Kidney (tissue), 13 donors: ENCODE measurements at regions not wholly inside any gene's neighbourhood (a gene's known extent, or its start where the extent isn't known, plus 50 kb on each side); places are given as distances from the start of the nearest gene placed in this dataset.

ENCODE experiments used
- DNase-seq, 5 donors: peaks; one replicate each; pipeline ENCODE4 v3.0.0-alpha.2; 2013 to 2020
- FAIRE-seq: peaks from 2 replicates; lab custom pipeline; 2012; peaks lifted over from hg19 to GRCh38; lab: Jason Lieb, UNC
- H3K27ac ChIP-seq, 2 donors: one replicate each; pipeline ENCODE4 v1.7.0; 2013; ENCODE audit warnings: low read depth in 2 of 2, low read length in 2 of 2, inconsistent platforms in 1 of 2
- H3K27me3 ChIP-seq: one replicate; pipeline ENCODE4 v1.7.1; 2013; ENCODE audit warnings: low read length, inconsistent platforms; ENCODE audit not compliant: control insufficient read depth, insufficient read depth
- H3K36me3 ChIP-seq, 3 donors: one replicate each; pipeline versions ENCODE4 v1.7.0 to v1.7.1; 2013; ENCODE audit warnings: low read length in 3 of 3, control low read depth in 1 of 3, inconsistent platforms in 1 of 3; ENCODE audit not compliant: insufficient read depth in 3 of 3, control insufficient read depth in 2 of 3
- H3K4me1 ChIP-seq, 3 donors: one replicate each; pipeline versions ENCODE4 v1.7.0 to v1.7.1; 2013; ENCODE audit warnings: low read length in 3 of 3, inconsistent platforms in 1 of 3, low read depth in 1 of 3; ENCODE audit not compliant: control insufficient read depth in 2 of 3, insufficient read depth in 2 of 3
- H3K4me3 ChIP-seq, 3 donors: one replicate each; pipeline versions ENCODE4 v1.7.0 to v1.8.1; 2013; ENCODE audit warnings: low read length in 3 of 3, control low read depth in 1 of 3, inconsistent platforms in 1 of 3
- H3K9ac ChIP-seq, 3 donors: one replicate each; pipeline versions ENCODE4 v1.7.0 to v1.7.1; 2013; ENCODE audit warnings: low read length in 3 of 3, control low read depth in 1 of 3, inconsistent platforms in 1 of 3
- H3K9me3 ChIP-seq, 3 donors: one replicate each; pipeline versions ENCODE4 v1.7.0 to v1.7.1; 2013; ENCODE audit warnings: low read length in 3 of 3, control low read depth in 1 of 3, inconsistent platforms in 1 of 3; ENCODE audit not compliant: control insufficient read depth in 2 of 3, insufficient read depth in 1 of 3
- CTCF ChIP-seq: IDR thresholded peaks from 3 replicates; pipeline ENCODE4 v1.5.1; 2012; ENCODE audit warnings: mild to moderate bottlenecking, moderate library complexity, borderline replicate concordance; ENCODE audit not compliant: insufficient read depth; ENCODE audit errors: extremely low read depth
- intact Hi-C: fragments of 100-400 bp; cut with DNase I; formaldehyde crosslinking; loops from one replicate; pipeline ENCODE4 v1.11.1; 2022
- donor health status: control.
- donor health status: control.
- donor health status: control.
- donor health status: control.
- donor health status: control.
- donor health status: DM: yes; HTN: yes; CAD: no.
- donor health status: Normal renal cell carcinoma (clear cell type).

DNA sequence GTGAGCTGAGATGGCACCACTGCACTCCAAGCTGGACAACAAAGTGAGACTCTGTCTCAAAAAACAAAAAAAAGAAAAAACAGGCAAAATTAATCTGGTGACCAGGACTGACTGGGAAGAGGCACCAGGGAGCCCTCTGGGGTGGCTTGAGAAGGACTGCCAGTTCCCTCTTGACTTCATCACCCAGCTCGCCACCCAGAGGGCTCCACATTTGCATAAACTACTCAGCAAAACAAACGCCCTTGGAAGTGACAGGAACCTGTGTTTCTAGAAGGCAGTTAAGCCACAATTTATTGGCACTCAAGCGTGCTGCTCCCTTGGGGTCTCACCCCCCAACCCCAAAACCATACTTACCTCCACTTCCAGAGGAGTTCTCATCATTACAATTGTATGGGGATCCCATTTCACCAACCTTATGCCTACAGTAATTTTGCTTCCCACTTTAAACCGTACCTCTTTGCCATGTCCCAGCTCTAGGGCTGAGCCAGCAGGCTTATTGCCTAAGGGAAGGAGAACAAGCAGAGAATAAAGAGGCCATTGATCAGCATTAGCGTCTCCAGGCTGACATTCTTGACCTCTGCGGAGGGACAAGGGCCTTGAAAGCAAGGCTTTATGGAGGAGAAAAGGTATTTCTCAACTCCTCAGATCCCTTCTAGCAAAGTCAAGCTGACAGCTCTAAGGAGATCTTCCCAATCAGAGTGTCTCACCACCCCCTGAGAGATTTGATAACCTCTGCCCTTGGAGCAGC, 357.4 kb downstream of the SHQ1 start:
- FAIRE-seq (no peak), DNase-seq (no peak)
- Histone ChIP-seq H3K27me3 (no peaks in the 10 kb centered on the region), H3K36me3 (no peaks in the 10 kb centered on the region), H3K9ac (no peak overlapping the region), H3K9me3 (no peaks in the 10 kb centered on the region), H3K27ac (no peak overlapping the region), H3K4me1 (peaks cover 0 to 4% (median 0%) of the 10 kb centered on the region in 3 donors), H3K4me3 (no peak overlapping the region)
- TF ChIP-seq CTCF = no peak
- intact Hi-C loops = no loop called here

GRCh38 chr3:72489901-72490300, 358.3 kb downstream of the SHQ1 start:
- no peak overlapping the region for H3K9ac ChIP-seq
- no peaks in the 10 kb centered on the region for H3K27me3 ChIP-seq
- FAIRE-seq = no peak
- H3K4me3 ChIP-seq = no peak overlapping the region
- no peaks in the 10 kb centered on the region for H3K36me3 ChIP-seq
- H3K27ac ChIP-seq = no peak overlapping the region
- H3K9me3 ChIP-seq = no peaks in the 10 kb centered on the region
- no peak for TF ChIP-seq CTCF
- DNase-seq = no peak
- peaks cover 0 to 4% (median 0%) of the 10 kb centered on the region in 3 donors for H3K4me1 ChIP-seq
- intact Hi-C loops = no loop called here

DNA sequence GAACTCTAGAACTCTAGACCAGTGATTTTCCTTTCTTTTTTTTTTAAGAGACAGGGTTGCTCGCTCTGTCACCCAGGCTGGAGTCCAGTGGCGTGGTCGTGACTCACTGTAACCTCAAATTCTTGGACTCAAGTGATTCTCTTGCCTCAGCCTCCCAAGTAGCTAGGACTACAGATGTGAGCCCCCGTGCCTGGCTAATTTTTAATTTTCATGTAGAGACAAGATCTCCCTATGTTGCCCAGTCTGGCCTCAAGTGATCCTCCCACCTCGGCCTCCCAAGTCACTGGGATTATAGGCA, 359.6 kb downstream of the SHQ1 start:
- Histone ChIP-seq H3K36me3 (no peaks in the 10 kb centered on the region), H3K27ac (no peak overlapping the region), H3K4me3 (no peak overlapping the region), H3K9ac (no peak overlapping the region), H3K9me3 (no peaks in the 10 kb centered on the region), H3K27me3 (no peaks in the 10 kb centered on the region), H3K4me1 (peaks cover 0 to 4% (median 0%) of the 10 kb centered on the region in 3 donors)
- no peak for FAIRE-seq
- DNase-seq = no peak
- no peak for TF ChIP-seq CTCF
- intact Hi-C loops = no loop called here
